Brain microvascular endothelial cell (primary cell): ENCODE measurements at regions not wholly inside any gene's neighbourhood (a gene's known extent, or its start where the extent isn't known, plus 50 kb on each side); places are given as distances from the start of the nearest gene placed in this dataset.

ENCODE experiments used
- DNase-seq: peaks from one replicate; pipeline ENCODE4 v3.0.0-alpha.2; 2020
- H3K27ac ChIP-seq: fragments of 250-450 bp; sonication (Bioruptor Pico); 2 replicates; pipeline ENCODE4 v1.5.1; 2020; ENCODE audit warnings: mild to moderate bottlenecking, moderate library complexity
- H3K27me3 ChIP-seq: fragments of 250-450 bp; sonication (Bioruptor Pico); replicated peaks from 2 replicates; pipeline ENCODE4 v1.5.1; 2020; ENCODE audit warnings: mild to moderate bottlenecking
- H3K36me3 ChIP-seq: fragments of 250-450 bp; sonication (Bioruptor Pico); replicated peaks from 2 replicates; pipeline ENCODE4 v1.5.1; 2020; ENCODE audit warnings: mild to moderate bottlenecking
- H3K4me3 ChIP-seq: 2 replicates; pipeline ENCODE4 v1.5.1; 2011; ENCODE audit warnings: low read depth, mild to moderate bottlenecking, control low read depth, low read length, moderate library complexity
- in situ Hi-C: cut with HindIII; loops from 2 replicates; pipeline ENCODE4 v1.10.0; 2017; ENCODE audit warnings: low sequenced_read_pairs, low pct_ligation_motif_present
- TF ChIP-seq, protein P1 (sequence below): IDR thresholded peaks from 2 replicates; pipeline ENCODE4 v1.5.1; 2011; ENCODE audit warnings: low read depth, mild to moderate bottlenecking, moderate library complexity, low read length, control low read depth, inconsistent platforms; ENCODE audit errors: missing control alignments

DNA sequence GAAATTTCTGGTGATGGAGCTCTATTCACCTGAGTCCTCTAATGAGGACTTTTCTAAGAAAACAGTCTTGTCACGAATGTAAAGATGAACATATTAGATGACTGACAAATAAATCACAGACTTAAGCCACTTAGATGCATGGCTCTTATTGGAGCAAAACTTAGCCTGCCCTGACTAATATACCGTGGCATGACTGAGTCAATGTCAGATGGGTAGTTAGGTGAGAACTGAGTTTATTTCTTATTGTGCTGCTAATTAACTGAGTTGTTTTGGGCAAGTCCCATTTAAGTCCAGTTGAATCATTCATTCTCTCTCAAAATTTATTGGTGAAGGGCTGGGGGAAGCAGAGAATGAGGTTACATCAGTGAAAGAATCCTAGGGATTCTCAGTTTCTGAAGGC is 459.8 kb downstream of the MCTP2 start:
- no peak overlapping the region for H3K4me3 ChIP-seq
- H3K36me3 ChIP-seq: no peaks in the 10 kb centered on the region
- in situ Hi-C loops: no loop called here
- TF ChIP-seq, protein P1, sequence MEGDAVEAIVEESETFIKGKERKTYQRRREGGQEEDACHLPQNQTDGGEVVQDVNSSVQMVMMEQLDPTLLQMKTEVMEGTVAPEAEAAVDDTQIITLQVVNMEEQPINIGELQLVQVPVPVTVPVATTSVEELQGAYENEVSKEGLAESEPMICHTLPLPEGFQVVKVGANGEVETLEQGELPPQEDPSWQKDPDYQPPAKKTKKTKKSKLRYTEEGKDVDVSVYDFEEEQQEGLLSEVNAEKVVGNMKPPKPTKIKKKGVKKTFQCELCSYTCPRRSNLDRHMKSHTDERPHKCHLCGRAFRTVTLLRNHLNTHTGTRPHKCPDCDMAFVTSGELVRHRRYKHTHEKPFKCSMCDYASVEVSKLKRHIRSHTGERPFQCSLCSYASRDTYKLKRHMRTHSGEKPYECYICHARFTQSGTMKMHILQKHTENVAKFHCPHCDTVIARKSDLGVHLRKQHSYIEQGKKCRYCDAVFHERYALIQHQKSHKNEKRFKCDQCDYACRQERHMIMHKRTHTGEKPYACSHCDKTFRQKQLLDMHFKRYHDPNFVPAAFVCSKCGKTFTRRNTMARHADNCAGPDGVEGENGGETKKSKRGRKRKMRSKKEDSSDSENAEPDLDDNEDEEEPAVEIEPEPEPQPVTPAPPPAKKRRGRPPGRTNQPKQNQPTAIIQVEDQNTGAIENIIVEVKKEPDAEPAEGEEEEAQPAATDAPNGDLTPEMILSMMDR: no peak
- no peaks in the 10 kb centered on the region for H3K27me3 ChIP-seq
- no peak for DNase-seq
- no peak overlapping the region for H3K27ac ChIP-seq

DNA sequence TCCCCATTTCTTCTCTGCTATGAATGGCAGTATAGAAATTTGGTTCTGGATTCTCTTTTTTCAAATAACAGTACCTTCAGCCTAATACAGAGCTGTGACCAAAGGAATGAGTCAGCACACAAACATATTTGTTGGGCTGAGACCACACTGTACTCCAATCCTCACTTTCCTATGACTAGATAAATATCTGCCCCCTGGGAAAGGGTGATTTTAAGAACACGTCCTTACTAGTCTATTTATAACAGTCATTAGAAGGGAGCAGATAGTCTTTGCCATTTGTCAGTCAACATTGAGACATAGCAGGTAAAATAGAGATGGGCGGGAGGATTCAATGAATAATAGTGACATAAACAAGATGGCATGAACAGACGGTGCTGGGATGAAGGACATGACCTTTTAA is 461.3 kb downstream of the MCTP2 start:
- DNase-seq: no peak

DNA sequence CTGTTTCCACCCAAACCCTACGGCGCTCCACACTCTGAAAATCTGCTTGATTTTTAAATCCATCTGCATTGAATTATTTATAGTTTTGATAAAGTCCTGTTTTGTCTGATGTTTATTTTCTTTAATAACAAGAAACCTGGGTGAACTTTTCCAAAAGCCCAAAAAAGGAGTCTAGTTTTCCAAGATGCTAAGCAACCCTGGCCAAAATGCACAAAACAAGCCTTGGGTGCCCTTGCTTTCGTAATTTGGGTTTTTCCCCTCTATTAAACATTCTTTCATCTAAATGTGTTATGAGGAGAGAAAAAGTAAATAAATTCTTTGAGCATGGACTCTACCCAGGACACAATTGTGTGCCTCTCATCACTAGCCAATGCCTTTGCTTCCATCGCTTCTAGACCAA is 468.9 kb downstream of the MCTP2 start:
- TF ChIP-seq, protein P1: no peak
- in situ Hi-C loops: no loop called here
- H3K36me3 ChIP-seq: no peaks in the 10 kb centered on the region
- no peaks in the 10 kb centered on the region for H3K27me3 ChIP-seq
- H3K27ac ChIP-seq: no peak overlapping the region
- H3K4me3 ChIP-seq: no peak overlapping the region
- DNase-seq: no peak

More for the DNA sequence above, 461.3 kb downstream of the MCTP2 start:
- Histone ChIP-seq H3K4me3 (no peak overlapping the region), H3K27me3 (no peaks in the 10 kb centered on the region), H3K36me3 (no peaks in the 10 kb centered on the region), H3K27ac (no peak overlapping the region)
- in situ Hi-C loops: no loop called here
- TF ChIP-seq, protein P1: no peak

DNA sequence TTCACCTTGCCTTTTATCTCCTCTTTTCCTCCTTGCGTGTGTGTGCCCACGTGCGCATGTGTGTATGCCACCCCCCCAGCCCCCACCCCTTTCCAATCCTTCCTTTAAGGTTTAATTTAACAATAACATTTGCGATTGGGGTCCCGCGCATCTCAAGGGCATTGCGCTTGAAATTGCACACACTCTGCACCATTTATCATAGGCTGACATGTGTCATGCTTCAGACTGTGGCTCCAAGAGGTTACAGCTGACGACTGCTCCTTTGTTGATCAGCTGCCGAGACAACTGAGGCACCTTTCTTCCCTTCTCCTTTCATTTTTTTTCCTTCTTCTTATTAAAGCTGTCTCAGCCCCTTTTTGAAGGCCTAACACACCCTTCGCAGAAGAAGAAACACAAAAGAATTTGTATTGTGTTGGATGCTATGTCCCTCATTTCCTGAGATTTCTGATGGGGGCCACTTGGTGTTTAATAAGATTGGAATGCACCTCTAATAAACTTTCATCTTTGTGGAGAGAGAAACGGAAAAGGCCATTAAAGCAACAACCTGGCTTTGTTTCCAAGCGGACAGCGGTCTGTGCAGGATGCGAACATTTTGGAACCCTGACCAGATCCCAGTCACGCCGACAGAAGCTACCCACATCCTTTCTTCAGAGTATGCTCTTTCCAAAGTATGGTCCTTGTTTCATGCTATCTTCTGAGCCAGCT is 470.1 kb downstream of the MCTP2 start:
- no peak for DNase-seq
- no peak overlapping the region for H3K27ac ChIP-seq
- no peaks in the 10 kb centered on the region for H3K36me3 ChIP-seq
- no peak overlapping the region for H3K4me3 ChIP-seq
- no peaks in the 10 kb centered on the region for H3K27me3 ChIP-seq
- TF ChIP-seq, protein P1: no peak
- in situ Hi-C loops: no loop called here

DNA sequence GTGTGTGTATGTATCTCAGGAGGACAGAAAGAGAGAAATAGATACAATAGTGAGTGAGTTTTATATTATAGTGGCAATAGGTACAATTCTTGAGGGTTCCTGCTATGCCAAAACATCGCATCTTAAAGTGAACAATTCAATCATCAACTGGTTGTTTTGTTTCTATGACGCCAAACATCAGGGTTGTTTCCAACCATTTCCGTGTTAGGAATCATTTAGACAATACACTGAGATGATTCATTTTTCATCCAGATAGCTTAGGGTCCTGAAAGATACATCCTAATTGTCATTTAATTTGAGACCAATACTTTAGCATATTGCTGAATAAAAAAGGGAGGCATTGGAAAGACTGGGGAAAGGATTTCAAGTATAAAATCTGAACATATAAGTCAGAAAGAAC is 472.2 kb downstream of the MCTP2 start:
- H3K36me3 ChIP-seq: no peaks in the 10 kb centered on the region
- no peak overlapping the region for H3K4me3 ChIP-seq
- TF ChIP-seq, protein P1: no peak
- H3K27ac ChIP-seq: no peak overlapping the region
- in situ Hi-C loops: no loop called here
- no peaks in the 10 kb centered on the region for H3K27me3 ChIP-seq
- no peak for DNase-seq

DNA sequence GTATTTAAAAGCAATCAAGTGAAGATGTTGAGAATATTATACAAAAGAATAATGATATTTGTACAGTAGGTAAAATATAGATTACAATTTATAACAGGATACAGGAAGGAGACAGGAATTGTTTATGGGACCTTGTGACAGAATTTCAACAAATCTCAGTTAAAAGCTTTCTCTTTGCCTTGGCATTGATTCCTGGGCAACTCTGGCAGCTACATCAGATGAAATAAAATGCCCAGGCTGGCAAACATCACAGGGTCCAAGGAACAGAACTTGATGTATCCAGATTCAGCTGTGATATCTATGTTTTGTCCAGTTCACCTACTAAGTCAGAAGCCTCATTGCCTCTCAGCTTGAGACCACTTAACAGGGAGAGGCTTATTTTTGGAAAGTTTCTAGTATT is 473.1 kb downstream of the MCTP2 start:
- Histone ChIP-seq H3K27me3 (no peaks in the 10 kb centered on the region), H3K36me3 (no peaks in the 10 kb centered on the region), H3K4me3 (no peak overlapping the region), H3K27ac (no peak overlapping the region)
- TF ChIP-seq, protein P1: no peak
- in situ Hi-C loops: no loop called here
- no peak for DNase-seq
